ENCODE measurements at regions not wholly inside any gene's neighbourhood (a gene's known extent, or its start where the extent isn't known, plus 50 kb on each side); places are given as distances from the start of the nearest gene placed in this dataset.
"Not testable (repeated sequence)": the region's sequence is repeated elsewhere in the genome, so short reads cannot be mapped to it uniquely, and the experiment has no call there.

DNA sequence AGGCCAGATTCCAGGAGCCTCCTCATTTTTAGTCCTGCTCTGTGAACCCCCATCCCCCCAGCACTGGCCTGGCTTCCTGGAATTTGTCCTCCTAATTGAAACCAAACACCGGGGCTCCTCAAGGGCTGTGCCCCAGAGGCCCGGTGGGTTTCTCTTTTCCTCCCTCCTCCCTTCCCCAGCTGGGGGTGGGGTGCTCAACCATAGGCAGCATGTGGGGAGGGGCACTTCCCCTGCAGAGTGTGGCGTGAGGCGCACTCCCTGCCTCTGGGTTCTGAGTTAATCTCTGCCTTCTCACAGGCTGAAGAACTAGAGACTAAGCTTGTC, 67.5 kb upstream of the ACOT11 start:
- no peak overlapping the region for H3K4me3 ChIP-seq
- no peaks in the 10 kb centered on the region for H3K4me1 ChIP-seq
- H3K27me3 ChIP-seq (ENCODE audit: low read depth), result no peaks in the 10 kb centered on the region
- H3K9me3 ChIP-seq, result no peaks in the 10 kb centered on the region
- no peaks in the 10 kb centered on the region for H3K36me3 ChIP-seq (replicated peaks)
- in situ Hi-C loops (cut with MboI; ENCODE audit: low sequenced_read_pairs), result loop anchor here (10.0 kb wide), 1 partner anchor 406 kb away; no protein-coding TSS in a partner anchor
- no peak for DNase-seq (ENCODE audit: low spot score in 2 of 2)

- in situ Hi-C loops (cut with MboI; ENCODE audit: low sequenced_read_pairs), result loop anchor here (10.0 kb wide), 1 partner anchor 405 kb away; no protein-coding TSS in a partner anchor
- DNase-seq (ENCODE audit: low spot score in 2 of 2), result no peak
- no peaks in the 10 kb centered on the region for H3K36me3 ChIP-seq (replicated peaks)
These were observed 68.0 kb upstream of the ACOT11 start for GRCh38 chr1:54479841-54480524.

DNA sequence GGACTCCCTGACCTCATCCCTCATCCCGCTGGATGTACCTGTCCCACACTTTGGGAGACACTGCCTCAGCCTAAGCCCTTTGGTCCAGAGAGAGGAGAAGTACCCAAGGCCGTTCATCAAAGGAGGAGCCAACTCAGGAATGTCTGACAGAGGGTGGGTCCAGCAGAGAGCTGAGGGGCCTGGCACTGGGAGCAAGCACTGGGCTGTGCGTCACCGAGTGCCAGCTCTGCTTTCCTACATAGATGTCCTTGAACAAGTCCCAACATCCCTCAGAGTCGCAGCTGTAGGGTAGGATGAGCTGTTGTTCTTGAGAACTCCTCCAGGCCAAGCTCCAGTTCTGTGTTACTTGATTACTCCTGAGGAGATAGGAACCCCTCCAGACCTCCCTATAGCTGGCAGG, 68.8 kb upstream of the ACOT11 start:
- in situ Hi-C loops (cut with MboI; ENCODE audit: low sequenced_read_pairs), result no loop called here

More at GRCh38 chr1:54479841-54480524, 68.0 kb upstream of the ACOT11 start:
- no peak overlapping the region for H3K4me3 ChIP-seq
- no peaks in the 10 kb centered on the region for H3K27me3 ChIP-seq (ENCODE audit: low read depth)
- no peaks in the 10 kb centered on the region for H3K9me3 ChIP-seq
- H3K4me1 ChIP-seq, result no peaks in the 10 kb centered on the region

DNA sequence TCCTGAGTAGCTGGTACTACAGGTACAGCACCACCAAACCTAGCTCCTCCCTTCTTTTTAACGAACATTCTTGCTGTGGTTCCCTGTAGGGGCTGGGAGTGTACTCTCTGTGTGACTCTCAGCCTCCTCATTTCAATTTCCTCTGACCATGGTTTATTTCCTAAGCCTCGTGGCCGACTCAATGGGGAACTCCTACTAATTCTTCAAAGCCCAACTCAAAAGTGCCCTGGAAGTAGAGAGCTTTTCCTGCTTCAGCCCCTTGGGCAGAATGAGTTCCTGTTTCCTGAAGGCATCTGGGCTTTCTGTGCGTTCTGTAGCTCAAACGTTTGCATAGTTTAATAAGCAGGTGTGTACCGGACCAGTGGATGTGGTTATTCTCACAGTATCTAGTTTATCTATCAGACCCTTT, 70.9 kb upstream of the ACOT11 start:
- no peaks in the 10 kb centered on the region for H3K36me3 ChIP-seq (replicated peaks)
- H3K4me3 ChIP-seq, result no peak overlapping the region
- in situ Hi-C loops (cut with MboI; ENCODE audit: low sequenced_read_pairs), result no loop called here
- no peak for DNase-seq (ENCODE audit: low spot score in 2 of 2)
- no peaks in the 10 kb centered on the region for H3K9me3 ChIP-seq
- no peaks in the 10 kb centered on the region for H3K4me1 ChIP-seq
- H3K27me3 ChIP-seq (ENCODE audit: low read depth), result no peaks in the 10 kb centered on the region

More for the DNA sequence above, 68.8 kb upstream of the ACOT11 start:
- H3K4me1 ChIP-seq, result no peaks in the 10 kb centered on the region
- no peaks in the 10 kb centered on the region for H3K27me3 ChIP-seq (ENCODE audit: low read depth)
- H3K4me3 ChIP-seq, result no peak overlapping the region
- H3K36me3 ChIP-seq (replicated peaks), result no peaks in the 10 kb centered on the region
- no peak for DNase-seq (ENCODE audit: low spot score in 2 of 2)
- no peaks in the 10 kb centered on the region for H3K9me3 ChIP-seq

GRCh38 chr1:54476530-54477109, 70.4 kb upstream of the SSBP3 start:
- in situ Hi-C loops (cut with MboI; ENCODE audit: low sequenced_read_pairs), result no loop called here
- H3K4me1 ChIP-seq, result no peaks in the 10 kb centered on the region

DNA sequence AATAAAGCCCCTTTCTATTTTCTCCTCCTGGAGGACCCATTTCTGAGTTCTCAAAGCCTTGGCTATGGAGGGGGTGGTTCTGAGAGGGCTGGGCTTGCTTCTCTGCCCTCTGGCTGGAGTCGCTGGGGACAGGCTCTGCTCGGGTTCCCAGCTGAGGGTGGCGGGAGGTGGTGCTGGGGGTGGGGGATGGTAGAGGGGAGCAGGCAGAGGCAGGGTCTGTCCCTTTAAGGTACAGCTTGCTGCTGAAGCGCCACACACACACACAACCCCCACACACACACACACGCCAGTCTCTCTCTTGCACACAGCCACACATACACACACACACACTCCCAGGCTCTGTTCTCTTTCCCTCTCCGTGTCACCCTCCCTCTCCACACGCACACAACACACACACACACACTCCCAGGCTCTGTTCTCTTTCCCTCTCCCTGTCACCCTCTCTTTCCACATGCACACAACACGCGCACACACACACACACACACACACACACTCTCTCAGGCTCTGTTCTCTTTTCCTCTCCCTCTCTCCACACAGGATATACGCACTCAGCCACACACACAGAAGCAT, 69.8 kb upstream of the SSBP3 start:
- no peak for DNase-seq (ENCODE audit: low spot score in 2 of 2)
- in situ Hi-C loops (cut with MboI; ENCODE audit: low sequenced_read_pairs), result no loop called here
- H3K4me3 ChIP-seq, result no peak overlapping the region
- H3K4me1 ChIP-seq, result no peaks in the 10 kb centered on the region
- no peaks in the 10 kb centered on the region for H3K27me3 ChIP-seq (ENCODE audit: low read depth)
- H3K36me3 ChIP-seq (replicated peaks), result no peaks in the 10 kb centered on the region
- H3K9me3 ChIP-seq, result no peaks in the 10 kb centered on the region

More at GRCh38 chr1:54476530-54477109, 70.4 kb upstream of the SSBP3 start:
- H3K27me3 ChIP-seq (ENCODE audit: low read depth), result no peaks in the 10 kb centered on the region
- no peak overlapping the region for H3K4me3 ChIP-seq
- H3K36me3 ChIP-seq (replicated peaks), result no peaks in the 10 kb centered on the region
- H3K9me3 ChIP-seq, result no peaks in the 10 kb centered on the region
- DNase-seq (ENCODE audit: low spot score in 2 of 2), result no peak

DNA sequence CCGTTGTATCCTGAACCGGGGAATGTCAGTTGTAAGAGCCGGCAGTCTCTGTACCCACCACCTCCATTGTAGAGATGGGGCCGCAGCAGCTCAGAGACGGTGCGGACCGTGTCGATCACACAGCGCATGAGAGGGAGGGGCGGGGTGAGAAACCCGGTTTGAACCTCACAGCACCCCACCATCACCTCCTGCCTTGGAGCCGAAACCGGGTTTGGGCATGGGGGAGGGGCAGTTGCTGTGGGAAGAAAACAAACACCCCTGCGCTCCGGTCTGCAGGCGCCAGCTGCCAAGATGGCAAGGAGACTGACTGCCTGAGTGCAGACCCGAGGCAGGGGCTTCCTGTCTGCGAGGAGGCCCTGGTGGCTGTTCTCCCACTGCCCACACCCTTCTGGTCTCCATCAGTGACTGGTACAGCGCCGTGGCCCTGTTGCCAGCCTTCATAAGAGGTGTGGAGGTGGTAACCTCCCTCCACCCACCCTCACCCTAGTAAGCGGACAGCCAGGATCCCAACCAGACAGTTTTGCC, 69.2 kb upstream of the SSBP3 start:
- Histone ChIP-seq H3K9me3 (no peaks in the 10 kb centered on the region), H3K36me3 (replicated peaks) (no peaks in the 10 kb centered on the region), H3K4me3 (no peak overlapping the region), H3K27me3 (ENCODE audit: low read depth) (no peaks in the 10 kb centered on the region), H3K4me1 (no peaks in the 10 kb centered on the region)
- in situ Hi-C loops (cut with MboI; ENCODE audit: low sequenced_read_pairs), result no loop called here
- no peak for DNase-seq (ENCODE audit: low spot score in 2 of 2)

- Histone ChIP-seq H3K9me3 (no peaks in the 10 kb centered on the region), H3K4me1 (no peaks in the 10 kb centered on the region), H3K36me3 (replicated peaks) (no peaks in the 10 kb centered on the region), H3K4me3 (no peak overlapping the region), H3K27me3 (ENCODE audit: low read depth) (no peaks in the 10 kb centered on the region)
- in situ Hi-C loops (cut with MboI; ENCODE audit: low sequenced_read_pairs), result no loop called here
- no peak for DNase-seq (ENCODE audit: low spot score in 2 of 2)
These were observed 68.4 kb upstream of the SSBP3 start for GRCh38 chr1:54474310-54475251.

DNA sequence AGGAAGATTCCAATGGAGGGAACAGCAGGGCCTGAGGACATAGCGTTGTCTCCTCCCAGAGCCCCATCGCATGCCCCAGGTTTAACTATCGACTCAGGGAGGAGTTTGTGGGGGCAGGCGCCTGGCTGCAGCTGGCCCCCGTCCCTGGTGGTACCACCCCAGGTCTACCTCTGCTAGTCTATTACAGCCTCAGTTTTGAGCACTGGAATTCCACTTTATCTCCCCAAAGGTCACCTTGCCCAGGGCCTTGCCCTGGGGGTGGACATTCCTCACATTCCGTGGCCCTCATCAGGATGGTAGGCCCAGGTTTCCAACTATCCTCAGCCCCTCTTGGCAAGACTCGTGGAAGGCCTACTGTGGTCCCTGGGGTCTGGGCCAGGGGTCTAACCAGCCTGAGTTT, 65.4 kb upstream of the SSBP3 start:
- no peaks in the 10 kb centered on the region for H3K9me3 ChIP-seq
- no peak overlapping the region for H3K4me3 ChIP-seq
- H3K36me3 ChIP-seq (replicated peaks), result no peaks in the 10 kb centered on the region
- DNase-seq (ENCODE audit: low spot score in 2 of 2), result no peak
- no peaks in the 10 kb centered on the region for H3K27me3 ChIP-seq (ENCODE audit: low read depth)
- in situ Hi-C loops (cut with MboI; ENCODE audit: low sequenced_read_pairs), result no loop called here
- H3K4me1 ChIP-seq, result peaks cover 15% of the 10 kb centered on the region

DNA sequence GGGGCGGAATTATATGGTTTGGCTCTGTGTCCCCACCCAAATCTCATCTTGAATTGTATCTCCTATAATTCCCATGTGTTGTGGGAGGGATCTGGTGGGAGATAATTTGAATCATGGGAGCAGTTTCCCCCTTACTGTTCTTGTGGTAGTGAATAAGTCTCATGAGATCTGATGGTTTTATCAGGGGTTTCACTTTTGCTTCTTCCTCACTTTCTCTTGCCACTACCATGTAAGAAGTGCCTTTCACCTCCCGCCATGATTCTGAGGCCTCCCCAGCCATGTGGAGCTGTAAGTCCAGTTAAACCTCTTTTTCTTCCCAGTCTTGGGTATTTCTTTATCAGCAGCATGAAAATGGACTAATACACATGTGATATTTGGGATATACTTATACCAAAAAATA, 63.2 kb upstream of the SSBP3 start:
- H3K4me1 ChIP-seq, result peaks cover 17% of the 10 kb centered on the region
- H3K4me3 ChIP-seq; H3K36me3 ChIP-seq (replicated peaks); H3K27me3 ChIP-seq (ENCODE audit: low read depth); in situ Hi-C loops (cut with MboI; ENCODE audit: low sequenced_read_pairs); DNase-seq (ENCODE audit: low spot score in 2 of 2); H3K9me3 ChIP-seq: not testable (repeated sequence)

DNA sequence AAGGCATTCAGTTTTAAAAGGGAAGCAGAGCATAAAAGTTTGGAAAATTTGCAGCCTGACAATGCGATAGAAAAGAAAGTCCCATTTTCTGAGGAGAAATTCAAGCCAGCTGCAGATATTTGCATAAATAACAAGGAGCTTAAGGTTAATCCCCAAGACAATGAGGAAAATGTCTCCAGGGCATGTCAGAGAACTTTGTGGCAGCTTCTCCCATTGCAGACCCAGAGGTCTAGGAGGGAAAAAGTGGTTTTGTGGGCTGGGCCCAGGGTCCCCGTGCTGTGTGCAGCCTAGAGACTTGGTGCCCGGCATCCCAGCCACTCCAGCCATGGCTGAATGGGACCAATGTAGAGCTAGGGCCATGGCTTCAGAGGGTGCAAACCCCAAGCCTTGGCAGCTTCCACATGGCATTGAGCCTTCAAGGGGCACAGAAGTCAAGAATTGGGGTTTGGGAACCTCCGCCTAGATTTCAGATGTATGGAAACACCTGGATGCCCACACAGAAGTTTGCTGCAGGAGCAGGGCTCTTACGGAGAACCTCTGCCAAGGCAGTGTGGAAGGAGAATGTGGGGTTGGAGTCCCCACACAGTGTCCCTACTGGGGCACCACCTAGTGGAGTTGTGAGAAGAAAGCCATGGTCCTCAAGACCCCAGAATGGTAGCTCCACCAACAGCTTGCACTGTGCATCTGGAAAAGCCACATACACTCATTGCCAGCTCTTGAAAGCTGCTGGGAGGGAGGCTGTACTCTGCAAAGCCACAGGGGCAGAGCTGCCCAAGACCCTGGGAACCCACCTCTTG, 62.3 kb upstream of the SSBP3 start:
- in situ Hi-C loops (cut with MboI; ENCODE audit: low sequenced_read_pairs), result not testable (repeated sequence)

DNA sequence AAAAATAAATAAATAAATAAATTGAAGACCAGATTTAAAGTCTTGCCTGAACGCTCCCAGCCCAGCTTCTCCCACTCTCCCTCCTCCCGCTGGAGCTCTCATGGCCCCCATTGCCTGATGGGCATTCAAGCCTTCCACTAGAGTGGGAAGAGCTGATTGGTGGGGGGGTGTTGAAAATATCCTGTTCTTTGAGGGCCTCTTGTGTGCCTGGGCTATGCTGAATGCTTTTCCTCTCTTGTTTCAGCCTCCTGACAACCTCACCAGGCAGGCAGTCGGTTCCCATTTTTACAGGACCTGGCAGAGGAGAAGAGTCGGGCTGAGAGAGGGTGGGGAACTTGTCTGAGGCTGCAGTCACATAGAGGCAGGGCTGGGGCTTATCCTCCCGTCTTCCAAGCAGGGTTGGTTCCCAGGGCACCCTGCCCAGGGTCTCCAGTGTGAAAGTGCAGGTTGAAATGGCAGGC, 59.2 kb upstream of the SSBP3 start:
- Histone ChIP-seq H3K4me3 (no peak overlapping the region), H3K9me3 (no peaks in the 10 kb centered on the region), H3K36me3 (replicated peaks) (no peaks in the 10 kb centered on the region), H3K4me1 (peaks cover 23% of the 10 kb centered on the region), H3K27me3 (ENCODE audit: low read depth) (no peaks in the 10 kb centered on the region)
- DNase-seq (ENCODE audit: low spot score in 2 of 2), result no peak
- in situ Hi-C loops (cut with MboI; ENCODE audit: low sequenced_read_pairs), result no loop called here

More for the DNA sequence above, 62.3 kb upstream of the SSBP3 start:
- not testable (repeated sequence) for H3K27me3 ChIP-seq (ENCODE audit: low read depth); H3K4me3 ChIP-seq; H3K36me3 ChIP-seq (replicated peaks); H3K9me3 ChIP-seq
- peak; percentile 82 to 85 for DNase-seq (ENCODE audit: low spot score in 2 of 2)
- H3K4me1 ChIP-seq, result peaks cover 19% of the 10 kb centered on the region

Data from HAP-1 (cell line).